H1 (cell line): ENCODE measurements at regions not wholly inside any gene's neighbourhood (a gene's known extent, or its start where the extent isn't known, plus 50 kb on each side); places are given as distances from the start of the nearest gene placed in this dataset.

Experiments used
- CTCF ChIA-PET: fragments of 300-600 bp; sonication (Branson Sonifier 250); formaldehyde crosslinking; loops from one replicate; lab custom pipeline; 2021; ENCODE audit not compliant: partially characterized antibody; lab: Charles Lee
- POLR2A ChIA-PET: fragments of 300-600 bp; sonication (Branson Sonifier 250); formaldehyde crosslinking; loops from one replicate; lab custom pipeline; 2021; ENCODE audit warnings: inconsistent platforms; ENCODE audit not compliant: partially characterized antibody; lab: Charles Lee
- DNase-seq, 2 experiments: peaks; one replicate each; pipeline versions ENCODE4 v3.0.0 to v3.0.0-alpha.2; 2010 to 2022; ENCODE audit warnings: low spot score in 2 of 2, low read depth in 1 of 2, mixed read lengths in 1 of 2
- FAIRE-seq: peaks from 2 replicates; lab custom pipeline; 2011; peaks lifted over from hg19 to GRCh38; lab: Jason Lieb, UNC
- H2AFZ ChIP-seq: 2 replicates; pipeline ENCODE4 v1.8.1; 2012; ENCODE audit warnings: low read length, inconsistent platforms
- H2AK5ac ChIP-seq: 2 replicates; pipeline ENCODE4 v1.6.1; 2013; ENCODE audit warnings: low read depth, low read length
- H2BK120ac ChIP-seq: replicated peaks from 2 replicates; pipeline ENCODE3; 2013; ENCODE audit warnings: low read depth, low read length, inconsistent platforms
- H2BK12ac ChIP-seq: 2 replicates; pipeline ENCODE4 v1.6.1; 2013; ENCODE audit warnings: low read depth, low read length
- H2BK15ac ChIP-seq: 2 replicates; pipeline ENCODE4 v1.6.1; 2013; ENCODE audit warnings: low read length
- H2BK20ac ChIP-seq: 2 replicates; pipeline ENCODE4 v1.6.1; 2013; ENCODE audit warnings: low read length
- H2BK5ac ChIP-seq: 2 replicates; pipeline ENCODE4 v1.6.1; 2013; ENCODE audit warnings: low read depth, low read length
- H3K14ac ChIP-seq: 2 replicates; pipeline ENCODE4 v1.6.1; 2013; ENCODE audit warnings: inconsistent platforms; ENCODE audit not compliant: insufficient read length
- H3K18ac ChIP-seq: 2 replicates; pipeline ENCODE4 v1.6.1; 2013; ENCODE audit warnings: low read length; ENCODE audit errors: extremely low read depth
- H3K23ac ChIP-seq: 2 replicates; pipeline ENCODE4 v1.6.1; 2013; ENCODE audit warnings: inconsistent platforms; ENCODE audit not compliant: insufficient read length
- H3K23me2 ChIP-seq: 2 replicates; pipeline ENCODE4 v1.6.1; 2013; ENCODE audit warnings: low read depth, low read length
- H3K27ac ChIP-seq: 2 replicates; pipeline ENCODE4 v1.6.1; 2011; ENCODE audit warnings: low read depth, low read length, inconsistent platforms
- H3K27me3 ChIP-seq, 4 experiments: replicated peaks in 1 of 4; 1 replicate in 1 of 4; 2 replicates in 3 of 4; pipeline versions ENCODE4 v1.6.1 to v1.8.1; 2011 to 2013; ENCODE audit warnings: low read length in 3 of 4, mild to moderate bottlenecking in 3 of 4, inconsistent platforms in 2 of 4, mixed read lengths in 2 of 4, moderate library complexity in 1 of 4; ENCODE audit not compliant: control insufficient read depth in 3 of 4, insufficient read depth in 3 of 4; ENCODE audit errors: extremely low read depth in 1 of 4
- H3K36me3 ChIP-seq, 4 experiments: 2 replicates each; pipeline versions ENCODE4 v1.6.1 to v1.8.1; 2011 to 2013; ENCODE audit warnings: mild to moderate bottlenecking in 4 of 4, low read length in 3 of 4, moderate library complexity in 2 of 4, control low read depth in 1 of 4, inconsistent platforms in 1 of 4; ENCODE audit not compliant: insufficient read depth in 4 of 4, control insufficient read depth in 2 of 4
- H3K4ac ChIP-seq: replicated peaks from 2 replicates; pipeline ENCODE3; 2013; ENCODE audit warnings: low read length, low read depth, mixed read lengths, inconsistent platforms; ENCODE audit not compliant: insufficient read length
- H3K4me1 ChIP-seq, 4 experiments: replicated peaks in 1 of 4; 1 replicate in 1 of 4; 2 replicates in 3 of 4; pipeline versions ENCODE4 v1.6.1 to v1.8.1; 2011 to 2013; ENCODE audit warnings: low read length in 3 of 4, inconsistent platforms in 2 of 4, mixed read lengths in 1 of 4; ENCODE audit not compliant: insufficient read depth in 4 of 4, control insufficient read depth in 3 of 4
- H3K4me2 ChIP-seq, 2 experiments: 2 replicates each; pipeline versions ENCODE4 v1.6.1 to v1.8.1; 2011 to 2013; ENCODE audit warnings: low read depth in 2 of 2, low read length in 2 of 2, control low read depth in 1 of 2, inconsistent platforms in 1 of 2, mild to moderate bottlenecking in 1 of 2; ENCODE audit not compliant: insufficient read depth in 1 of 2
- H3K4me3 ChIP-seq, 4 experiments: fragments of 200-600, 300-600 bp in 1 of 4; sonication (generic), shearing (Covaris generic), sonication (Bioruptor Twin) in 1 of 4; 2 replicates each; pipeline versions ENCODE4 v1.5.1 to v1.8.1; 2011 to 2016; ENCODE audit warnings: low read length in 4 of 4, low read depth in 3 of 4, control low read depth in 2 of 4, inconsistent platforms in 2 of 4, mild to moderate bottlenecking in 2 of 4, mixed read lengths in 1 of 4, moderate library complexity in 1 of 4; ENCODE audit not compliant: insufficient read depth in 2 of 4; ENCODE audit errors: extremely low read depth in 1 of 4
- H3K56ac ChIP-seq: replicated peaks from 2 replicates; pipeline ENCODE3; 2013; ENCODE audit warnings: low read depth, mild to moderate bottlenecking, mixed read lengths, low read length, inconsistent platforms; ENCODE audit not compliant: insufficient read length
- H3K79me1 ChIP-seq: 2 replicates; pipeline ENCODE4 v1.6.1; 2013; ENCODE audit warnings: low read depth, low read length, control low read depth
- H3K79me2 ChIP-seq, 2 experiments: 2 replicates each; pipeline versions ENCODE4 v1.6.1 to v1.8.1; 2012 to 2013; ENCODE audit warnings: low read length in 2 of 2, mild to moderate bottlenecking in 2 of 2, inconsistent platforms in 1 of 2; ENCODE audit not compliant: insufficient read depth in 2 of 2, control insufficient read depth in 1 of 2
- H3K9ac ChIP-seq, 4 experiments: replicated peaks in 1 of 4; 1 replicate in 1 of 4; 2 replicates in 3 of 4; pipeline versions ENCODE4 v1.6.1 to v1.8.1; 2011 to 2013; ENCODE audit warnings: low read depth in 3 of 4, low read length in 3 of 4, control low read depth in 2 of 4, mild to moderate bottlenecking in 2 of 4, moderate library complexity in 2 of 4, inconsistent platforms in 1 of 4; ENCODE audit errors: extremely low read depth in 1 of 4
- H3K9me3 ChIP-seq, 2 experiments: 2 replicates each; pipeline versions ENCODE4 v1.6.1 to v1.8.1; 2012 to 2013; ENCODE audit warnings: mild to moderate bottlenecking in 2 of 2, moderate library complexity in 2 of 2, control low read depth in 1 of 2, inconsistent platforms in 1 of 2, low read depth in 1 of 2, low read length in 1 of 2, mixed read lengths in 1 of 2; ENCODE audit not compliant: insufficient read depth in 2 of 2
- H4K20me1 ChIP-seq, 2 experiments: replicated peaks in 1 of 2; 2 replicates each; pipeline versions ENCODE3 to v1.8.1; 2011 to 2013; ENCODE audit warnings: inconsistent platforms in 2 of 2, low read length in 2 of 2, mild to moderate bottlenecking in 1 of 2; ENCODE audit not compliant: insufficient read depth in 2 of 2, control insufficient read depth in 1 of 2
- H4K5ac ChIP-seq: 2 replicates; pipeline ENCODE4 v1.6.1; 2013; ENCODE audit warnings: low read length, low read depth, mixed read lengths, inconsistent platforms; ENCODE audit not compliant: insufficient read length
- H4K8ac ChIP-seq: 2 replicates; pipeline ENCODE4 v1.8.0; 2013; ENCODE audit warnings: mild to moderate bottlenecking, moderate library complexity, low read length, inconsistent platforms; ENCODE audit not compliant: insufficient read depth; ENCODE audit errors: extremely low read depth
- H4K91ac ChIP-seq: replicated peaks from 2 replicates; pipeline ENCODE3; 2013; ENCODE audit warnings: low read length, mixed read lengths, inconsistent platforms; ENCODE audit not compliant: insufficient read length
- BRCA1 ChIP-seq: IDR thresholded peaks from 2 replicates; pipeline ENCODE4 v1.6.1; 2012; ENCODE audit warnings: low read depth, low read length, improper control_type of control experiment
- CHD2 ChIP-seq: IDR thresholded peaks from 2 replicates; pipeline ENCODE4 v1.6.1; 2012; ENCODE audit warnings: low read length, improper control_type of control experiment
- SP2 ChIP-seq: IDR thresholded peaks from 2 replicates; pipeline ENCODE4 v1.6.1; 2012; ENCODE audit warnings: mild to moderate bottlenecking, low read length, inconsistent platforms
- TBP ChIP-seq: IDR thresholded peaks from 2 replicates; pipeline ENCODE4 v1.6.1; 2011; ENCODE audit warnings: low read depth, low read length, improper control_type of control experiment
- YY1 ChIP-seq: IDR thresholded peaks from 2 replicates; pipeline ENCODE4 v1.6.1; 2011; ENCODE audit warnings: low read depth, mild to moderate bottlenecking, low read length
- WGBS, 2 experiments: shearing (Covaris generic) in 1 of 2; methylation state at CpG; one replicate each; pipeline versions ENCODE4 v1.1.6 to v1.1.7; 2013 to 2015; ENCODE audit warnings: low lambda C conversion rate in 2 of 2, mixed read lengths in 2 of 2, inconsistent platforms in 1 of 2, low coverage in 1 of 2, missing lambda C conversion rate in 1 of 2; ENCODE audit not compliant: insufficient replicate concordance in 2 of 2, insufficient coverage in 1 of 2, insufficient read length in 1 of 2; ENCODE audit errors: extremely low coverage in 1 of 2, missing lambda C conversion rate in 1 of 2; 5-methylcytosine and 5-hydroxymethylcytosine counted together

DNA sequence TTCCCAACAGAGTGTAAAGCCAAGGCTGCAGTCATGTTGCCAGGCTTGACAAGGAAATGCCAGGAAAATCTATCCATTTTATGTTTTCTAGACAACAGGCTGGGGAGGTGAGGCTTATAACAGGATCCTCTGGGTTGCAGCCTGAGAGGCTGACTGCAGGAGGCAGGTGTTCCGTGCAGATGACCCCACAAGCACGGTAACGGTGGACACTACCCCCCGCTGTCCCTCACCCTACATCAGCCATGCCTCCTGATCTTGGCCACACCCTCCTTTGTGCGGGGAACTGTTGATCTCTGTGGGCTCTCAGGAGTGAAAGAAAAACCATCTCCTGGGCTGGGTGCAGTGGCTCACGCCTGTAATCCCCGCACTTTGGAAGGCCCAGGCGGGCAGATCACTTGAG, 68.0 kb upstream of the ADPGK start:
- whole genome bisulfite sequencing, 2 experiments = 92% methylated on average over 8 of the region's 8 CpGs; no CpG with 5 or more reads in 1 of the 2 experiments
- FAIRE-seq = no peak

More for the DNA sequence above, 68.0 kb upstream of the ADPGK start:
- no peaks in the 10 kb centered on the region for H3K36me3 ChIP-seq
- no peak overlapping the region for H2BK12ac ChIP-seq
- no peak overlapping the region for H2BK20ac ChIP-seq
- no peak overlapping the region for H3K4me2 ChIP-seq
- no peak overlapping the region for H3K27ac ChIP-seq
- no peak overlapping the region for H4K8ac ChIP-seq
- H3K23ac ChIP-seq = no peak overlapping the region
- no peaks in the 10 kb centered on the region for H4K20me1 ChIP-seq
- no peak for TF ChIP-seq YY1
- no peak for TF ChIP-seq BRCA1
- TF ChIP-seq TBP = no peak
- no peak for TF ChIP-seq SP2
- TF ChIP-seq CHD2 = no peak
- TF ChIP-seq, all 59 proteins: peak for 0
- Histone ChIP-seq H3K9ac (no peak overlapping the region), H3K4ac (no peak overlapping the region), H3K56ac (no peak overlapping the region), H4K91ac (no peak overlapping the region), H3K79me1 (no peaks in the 10 kb centered on the region), H3K9me3 (no peaks in the 10 kb centered on the region), H2BK15ac (no peak overlapping the region), H4K5ac (no peak overlapping the region), H2BK120ac (no peak overlapping the region), H3K4me1 (peaks cover 5 to 10% (median 6%) of the 10 kb centered on the region in 4 experiments; a peak in 6 of 7 replicates), H2AK5ac (no peak overlapping the region), H2BK5ac (no peak overlapping the region), H3K79me2 (no peaks in the 10 kb centered on the region), H3K23me2 (peaks cover 5% of the 10 kb centered on the region; the same call in 1 of the 2 replicates), H3K14ac (no peak overlapping the region), H3K27me3 (no peaks in the 10 kb centered on the region), H3K18ac (peak overlapping the region; percentile 48; the same call in 1 of the 2 replicates), H2AFZ (no peak overlapping the region), H3K4me3 (no peak overlapping the region)
- ChIA-PET POLR2A (no interaction called here), CTCF (interaction anchor here (1.1 kb wide), 1 partner anchor 230 kb away, joined by 5 read pairs; no protein-coding TSS in a partner anchor)
- no peak for DNase-seq
